HG03469 (cell line): ENCODE measurements at regions not wholly inside any gene's neighbourhood (a gene's known extent, or its start where the extent isn't known, plus 50 kb on each side); places are given as distances from the start of the nearest gene placed in this dataset.

Experiments
- ATAC-seq: cut with Tn5 transposase; IDR thresholded peaks from one replicate; pipeline ENCODE4 v1.9.1; 2021; ENCODE audit warnings: mild to moderate bottlenecking, moderate library complexity, moderate number of reproducible peaks; ENCODE audit not compliant: unreplicated experiment

DNA sequence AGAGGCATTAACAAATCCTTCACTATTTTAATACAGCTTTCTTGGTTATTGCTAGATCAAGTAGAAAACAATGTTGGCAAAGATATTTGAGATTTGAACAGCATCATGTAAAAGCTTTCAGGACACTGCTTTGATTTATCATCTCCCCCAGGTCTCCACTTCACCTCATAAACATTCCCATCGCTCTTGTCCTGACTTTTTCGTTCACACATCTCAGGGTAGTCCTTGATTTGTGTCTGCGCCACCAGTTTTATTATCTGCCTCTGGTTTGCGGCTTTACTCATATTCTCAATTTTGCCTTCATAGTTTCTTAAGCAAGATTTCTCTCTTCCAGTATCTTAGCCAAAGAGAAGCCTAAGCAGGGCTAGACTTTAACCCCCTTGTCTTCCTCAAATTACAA is 63.5 kb upstream of the ROR1 start:
- no peak for ATAC-seq

DNA sequence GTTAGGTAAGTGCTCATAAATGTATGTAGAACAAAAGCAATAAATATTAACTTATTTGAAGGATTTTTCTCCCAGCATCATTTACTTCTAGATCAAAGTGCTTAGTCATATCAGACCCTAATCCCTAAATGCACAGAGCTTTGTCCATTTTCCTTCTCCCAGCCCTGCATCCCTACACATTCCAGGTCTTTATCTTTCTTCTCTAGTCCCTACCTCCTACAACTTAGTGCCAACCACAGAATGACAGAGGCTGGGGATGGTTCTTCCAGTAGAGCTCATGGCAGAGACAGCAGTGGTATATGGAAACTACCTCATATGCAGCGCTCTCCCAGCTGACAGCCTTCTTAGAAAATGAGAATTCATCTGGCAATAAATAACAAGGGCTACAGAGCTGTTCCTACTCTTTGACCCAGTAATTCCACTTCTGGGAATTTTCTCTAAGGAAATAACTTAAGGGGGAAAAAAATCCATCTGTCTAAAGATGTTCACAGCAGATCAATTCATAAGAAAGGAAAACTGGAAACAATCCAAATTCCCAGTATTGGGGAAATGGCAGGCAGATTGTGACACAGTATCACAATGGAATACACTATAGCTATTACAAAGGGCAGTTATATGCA is 62.9 kb upstream of the ROR1 start:
- no peak for ATAC-seq

DNA sequence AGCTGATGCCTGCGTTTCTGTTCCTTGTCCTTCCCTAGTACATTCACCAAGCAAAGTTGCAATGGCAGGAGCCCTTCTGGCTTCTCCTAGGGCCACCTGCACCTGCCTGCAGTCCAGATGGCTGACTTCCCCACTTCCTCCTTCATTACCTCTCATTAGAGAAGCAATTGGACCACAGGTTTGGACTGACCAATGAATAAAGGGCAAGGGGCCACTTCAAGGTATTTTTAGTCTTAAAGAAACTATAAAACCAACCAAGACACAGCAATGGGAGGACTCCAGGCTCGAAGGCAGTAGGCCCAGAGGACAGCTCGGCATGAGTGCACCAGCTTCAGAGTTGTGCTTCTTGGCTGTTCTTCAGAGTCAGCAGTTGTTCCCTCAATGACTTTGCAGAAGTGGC is 60.8 kb upstream of the ROR1 start:
- ATAC-seq = no peak

DNA sequence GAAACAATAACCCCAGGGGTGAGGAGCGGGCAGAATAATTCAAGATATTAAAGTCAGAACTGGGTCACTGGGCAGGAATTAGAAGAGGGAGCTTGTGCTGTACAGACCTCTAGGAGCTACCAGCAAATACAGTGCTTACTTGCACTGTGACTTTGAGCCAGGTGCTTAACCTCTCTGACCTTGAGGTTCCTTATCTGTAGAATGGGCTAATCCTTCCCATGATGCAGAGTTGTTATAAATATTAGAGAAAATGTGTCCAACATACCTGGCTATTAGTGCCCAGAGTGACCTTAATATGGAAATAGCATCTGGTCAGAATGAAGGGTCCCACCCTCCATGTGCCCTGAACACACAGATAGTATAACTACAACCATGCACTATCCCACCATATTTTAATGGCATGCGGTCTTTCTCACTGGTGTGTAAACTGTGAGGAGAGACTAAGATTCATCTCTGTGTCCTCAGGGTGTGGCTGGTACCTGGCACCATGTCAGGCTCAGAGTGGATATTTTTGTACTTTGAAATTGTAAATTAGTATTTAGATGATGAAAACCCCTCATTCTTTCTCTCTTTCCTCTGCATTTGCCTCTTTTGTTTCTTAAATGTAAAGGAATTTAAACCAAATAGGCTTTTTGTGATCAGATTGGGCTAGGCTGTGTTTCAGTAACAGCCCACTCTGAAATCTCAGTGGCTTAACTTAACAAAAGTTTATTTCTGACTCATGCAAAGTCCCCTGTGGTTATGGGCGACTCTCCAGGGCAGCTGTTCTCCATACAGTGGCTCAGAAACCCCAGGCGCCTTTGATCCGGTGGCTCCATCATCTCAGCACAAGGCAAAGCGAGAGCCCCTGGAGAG is 60.0 kb upstream of the ROR1 start:
- ATAC-seq = peak; percentile 54

DNA sequence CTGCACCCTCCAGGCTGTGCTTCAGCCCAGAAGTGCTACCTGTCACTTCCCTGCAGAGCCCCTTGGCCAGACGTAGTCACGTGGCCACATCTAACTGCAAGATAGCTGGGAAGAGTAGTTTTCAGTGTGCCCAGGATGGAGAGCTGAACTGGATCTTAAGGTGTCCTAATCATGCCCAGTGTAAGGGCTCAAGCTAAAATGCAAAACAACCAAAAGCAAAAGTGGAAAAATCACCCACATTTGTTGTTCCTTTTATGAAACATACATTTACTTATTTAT is 59.4 kb upstream of the ROR1 start:
- no peak for ATAC-seq

DNA sequence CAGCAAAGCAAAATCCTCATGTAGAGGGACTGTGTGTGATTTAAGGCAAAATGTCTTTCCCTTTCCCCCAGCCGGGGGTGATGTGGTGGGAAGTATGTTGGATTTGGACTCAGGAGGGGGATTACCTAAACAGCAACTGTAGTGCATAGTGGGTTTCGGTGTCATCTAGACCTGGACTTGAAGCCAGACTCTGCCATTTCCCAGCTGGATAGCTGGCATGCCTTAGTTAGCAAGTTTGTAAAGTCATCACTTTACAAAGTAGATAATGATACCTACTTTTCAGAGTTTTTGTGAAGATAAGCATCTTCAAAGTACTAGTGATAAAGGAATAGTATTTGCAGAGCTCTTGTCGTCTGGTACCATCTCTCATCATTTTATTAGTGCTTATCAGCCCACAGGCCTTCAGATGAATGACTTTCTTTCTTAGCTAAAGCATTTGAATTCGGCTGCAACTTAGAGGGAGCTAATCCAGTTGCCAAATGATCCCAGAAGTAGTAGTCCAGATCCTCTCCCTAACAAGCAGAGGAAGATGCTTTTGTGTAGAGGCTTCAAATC is 56.2 kb upstream of the ROR1 start:
- no peak for ATAC-seq

DNA sequence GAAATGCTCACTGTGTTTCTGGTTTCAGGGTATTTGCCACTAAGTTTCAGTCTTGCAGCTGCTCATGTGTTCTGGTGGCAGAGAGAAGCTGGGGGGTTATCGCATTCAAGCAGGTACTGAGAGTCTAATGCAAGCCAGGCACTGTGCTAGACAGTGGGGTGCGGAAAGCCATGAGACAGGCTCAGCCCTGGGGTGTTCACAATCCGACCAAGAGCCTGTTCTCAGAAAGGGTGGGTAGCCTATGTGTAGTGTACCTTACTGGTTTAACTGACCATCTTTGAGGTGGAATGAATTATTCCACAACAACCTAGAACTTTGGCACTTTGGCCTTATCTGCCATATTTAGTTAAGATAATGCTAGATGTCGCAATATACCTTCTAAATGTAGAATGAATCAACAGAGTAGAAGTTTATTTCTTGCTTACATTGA is 55.3 kb upstream of the ROR1 start:
- ATAC-seq = no peak

DNA sequence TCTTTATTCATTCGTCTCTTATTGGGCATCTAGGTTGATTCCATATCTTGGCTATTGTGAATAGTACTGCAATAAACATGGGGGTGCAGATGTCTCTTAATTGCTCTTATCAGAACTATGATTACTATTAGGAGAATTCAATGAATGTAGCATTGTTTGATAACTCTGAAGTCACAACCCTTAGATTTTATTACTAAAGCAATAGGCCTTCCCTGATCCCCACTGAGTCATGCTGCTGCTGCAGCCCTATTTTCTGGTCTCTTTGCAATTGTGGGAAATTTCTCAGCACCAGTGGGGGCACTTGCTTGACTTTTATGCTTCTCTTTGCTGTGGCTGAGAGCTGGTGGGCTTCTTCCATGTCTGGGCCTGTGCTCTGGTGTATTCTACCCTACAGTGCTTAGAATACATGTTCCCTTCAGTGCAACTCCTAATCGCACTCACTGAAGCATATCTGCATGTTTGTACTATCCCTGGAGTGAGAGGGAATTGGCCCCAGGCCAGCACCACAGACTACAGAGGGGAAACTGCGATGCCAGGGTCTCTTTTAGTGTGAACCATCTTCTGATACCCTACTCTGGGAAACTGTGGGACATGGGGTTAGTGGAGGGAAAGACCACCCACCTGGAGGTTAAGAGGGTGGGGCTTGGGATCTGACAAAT is 52.2 kb upstream of the ROR1 start:
- no peak for ATAC-seq

DNA sequence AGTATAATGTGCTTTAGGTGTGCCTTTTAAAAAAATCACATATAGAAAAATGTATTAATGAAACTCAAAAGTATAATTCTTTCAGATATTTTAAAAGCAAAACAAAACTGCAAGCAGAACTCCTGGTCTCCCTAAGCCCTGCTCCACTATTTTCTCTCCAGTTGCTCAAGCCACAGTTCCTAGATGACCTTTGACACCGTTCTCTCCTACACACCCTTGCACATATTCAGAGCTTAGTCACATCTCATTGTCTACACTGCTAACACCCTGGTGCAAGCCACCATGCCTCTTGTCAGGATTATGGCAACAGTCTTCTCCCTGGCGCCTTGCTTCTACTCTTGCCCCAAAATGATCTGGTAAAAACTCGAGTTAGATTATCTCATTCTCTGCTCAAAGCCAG is 50.2 kb upstream of the ROR1 start:
- ATAC-seq = no peak
